ENCODE measurements at regions not wholly inside any gene's neighbourhood (a gene's known extent, or its start where the extent isn't known, plus 50 kb on each side); places are given as distances from the start of the nearest gene placed in this dataset.
"Not testable (repeated sequence)": the region's sequence is repeated elsewhere in the genome, so short reads cannot be mapped to it uniquely, and the experiment has no call there.

DNA sequence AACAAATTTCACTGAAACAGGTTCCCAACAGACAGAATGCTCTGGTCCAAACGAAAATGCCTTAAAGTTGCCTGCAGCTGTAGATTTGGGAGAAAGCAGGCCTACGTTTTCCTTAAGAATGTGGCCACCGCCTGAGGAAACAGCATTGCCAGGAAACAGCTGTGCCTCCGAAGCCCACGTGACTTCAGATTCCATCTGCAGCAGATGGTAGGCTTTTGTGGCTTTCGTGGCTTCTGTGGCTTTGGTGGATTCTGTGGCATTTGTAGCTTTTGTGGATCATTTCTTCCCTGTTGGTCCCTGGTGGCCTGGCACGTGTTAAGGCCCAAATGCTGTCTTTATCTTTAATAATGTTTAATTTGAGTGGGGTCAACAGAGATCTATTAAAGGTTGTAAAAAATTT lies 222.9 kb downstream of the TTLL2 start:
- no peak for DNase-seq

GRCh38 chr6:167548451-167548850 lies 223.6 kb downstream of the TTLL2 start:
- DNase-seq, result no peak

GRCh38 chr6:167549213-167549612 lies 224.3 kb downstream of the TTLL2 start:
- DNase-seq, result no peak

DNA sequence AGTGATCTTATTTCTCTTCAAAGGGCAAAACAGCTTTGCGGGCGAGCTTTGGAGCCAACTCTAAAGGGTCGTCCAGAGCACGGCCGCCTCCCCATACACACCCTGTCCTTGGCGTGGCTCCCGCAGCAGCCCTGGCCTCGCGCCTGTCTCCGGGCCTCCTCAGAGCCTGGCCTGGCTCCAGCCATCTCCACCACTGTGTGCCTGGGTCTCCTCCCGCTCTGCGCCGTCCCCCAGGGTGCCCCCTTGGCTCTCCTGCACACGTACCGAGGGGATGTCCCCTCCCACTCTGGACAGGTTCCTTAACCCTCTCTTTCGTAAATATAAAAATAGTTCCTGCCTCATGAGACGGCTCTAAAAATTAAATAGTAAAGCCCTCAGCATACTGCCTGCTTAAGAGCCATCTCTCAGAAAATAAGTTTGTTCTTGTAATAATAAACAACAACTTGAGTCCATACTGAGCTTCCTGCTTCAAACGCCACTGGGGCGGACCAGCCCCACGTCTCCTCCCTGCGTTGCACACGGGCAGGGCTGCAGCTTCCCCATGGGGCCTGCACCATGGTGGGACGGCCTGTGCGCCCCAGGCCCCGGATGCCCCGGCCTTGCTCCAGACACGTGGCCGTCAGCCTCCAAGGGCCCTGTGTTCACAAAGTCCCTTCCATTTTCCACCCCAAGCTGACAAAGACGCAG lies 226.2 kb downstream of the TTLL2 start:
- peak; percentile 45 for DNase-seq

GRCh38 chr6:167551628-167552257 lies 226.9 kb downstream of the TTLL2 start:
- no peak for DNase-seq

DNA sequence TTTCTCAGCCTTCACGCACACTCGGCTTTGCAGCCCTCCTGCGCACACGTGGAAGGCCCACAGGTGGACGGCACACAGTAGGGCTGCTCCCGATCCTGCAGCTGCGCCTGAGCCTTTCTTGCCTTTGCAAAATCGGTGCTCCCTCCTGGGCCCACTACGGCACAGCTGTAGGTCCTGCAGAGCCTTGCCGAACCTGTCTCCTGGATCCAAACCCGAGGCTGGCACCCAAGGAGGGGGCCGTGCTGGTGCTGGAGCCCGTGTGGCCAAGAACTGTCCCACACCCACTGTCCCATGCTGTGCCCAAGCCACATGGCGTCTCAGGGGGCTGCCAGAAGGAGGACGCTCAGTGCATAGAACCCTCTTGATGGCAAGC lies 227.4 kb downstream of the TTLL2 start:
- DNase-seq, result no peak

GRCh38 chr6:167552961-167553735 lies 228.3 kb downstream of the TTLL2 start:
- no peak for DNase-seq

DNA sequence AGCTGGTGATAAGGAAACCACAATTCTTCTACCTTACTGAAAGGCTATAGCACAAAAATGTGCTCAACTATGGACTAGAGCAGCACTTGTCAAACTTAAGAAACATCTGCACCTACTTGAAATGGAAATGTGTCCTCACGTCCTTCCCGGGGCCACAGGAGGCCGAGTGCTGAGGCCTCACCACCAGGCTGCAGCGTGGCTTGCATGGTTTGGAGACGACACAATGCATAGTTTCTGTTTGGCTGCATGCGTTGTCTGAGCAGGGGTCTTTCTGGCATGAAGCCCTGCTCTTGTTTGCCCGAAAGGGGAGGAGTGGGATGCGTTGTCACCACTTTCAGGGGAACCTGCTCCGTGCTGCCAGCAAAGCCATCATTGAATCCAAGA lies 228.8 kb downstream of the TTLL2 start:
- no peak for DNase-seq

DNA sequence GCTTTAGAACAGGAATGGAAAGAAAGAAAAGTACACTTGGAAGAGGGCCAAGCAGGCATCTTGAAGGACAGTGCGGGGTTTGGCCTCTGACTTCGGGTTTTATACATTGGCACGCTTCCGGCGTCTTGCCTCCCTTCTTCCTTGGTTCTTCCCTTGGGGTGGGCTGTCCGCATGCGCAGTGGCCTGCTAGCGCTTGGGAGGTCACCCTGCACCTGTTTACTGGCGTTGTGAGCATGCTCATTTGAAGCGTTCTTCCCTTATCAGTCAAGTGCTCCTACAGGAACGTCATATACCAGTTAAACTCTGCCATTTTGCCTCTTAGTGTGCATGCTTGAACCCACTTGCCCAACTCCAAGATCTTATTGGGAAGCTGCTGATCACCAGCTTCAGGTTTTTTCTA lies 230.0 kb downstream of the TTLL2 start:
- no peak for DNase-seq

- no peak for DNase-seq
Measured at GRCh38 chr6:167555836-167556235, 230.9 kb downstream of the TTLL2 start.

GRCh38 chr6:167557675-167558074 lies 232.8 kb downstream of the TTLL2 start:
- no peak for DNase-seq

DNA sequence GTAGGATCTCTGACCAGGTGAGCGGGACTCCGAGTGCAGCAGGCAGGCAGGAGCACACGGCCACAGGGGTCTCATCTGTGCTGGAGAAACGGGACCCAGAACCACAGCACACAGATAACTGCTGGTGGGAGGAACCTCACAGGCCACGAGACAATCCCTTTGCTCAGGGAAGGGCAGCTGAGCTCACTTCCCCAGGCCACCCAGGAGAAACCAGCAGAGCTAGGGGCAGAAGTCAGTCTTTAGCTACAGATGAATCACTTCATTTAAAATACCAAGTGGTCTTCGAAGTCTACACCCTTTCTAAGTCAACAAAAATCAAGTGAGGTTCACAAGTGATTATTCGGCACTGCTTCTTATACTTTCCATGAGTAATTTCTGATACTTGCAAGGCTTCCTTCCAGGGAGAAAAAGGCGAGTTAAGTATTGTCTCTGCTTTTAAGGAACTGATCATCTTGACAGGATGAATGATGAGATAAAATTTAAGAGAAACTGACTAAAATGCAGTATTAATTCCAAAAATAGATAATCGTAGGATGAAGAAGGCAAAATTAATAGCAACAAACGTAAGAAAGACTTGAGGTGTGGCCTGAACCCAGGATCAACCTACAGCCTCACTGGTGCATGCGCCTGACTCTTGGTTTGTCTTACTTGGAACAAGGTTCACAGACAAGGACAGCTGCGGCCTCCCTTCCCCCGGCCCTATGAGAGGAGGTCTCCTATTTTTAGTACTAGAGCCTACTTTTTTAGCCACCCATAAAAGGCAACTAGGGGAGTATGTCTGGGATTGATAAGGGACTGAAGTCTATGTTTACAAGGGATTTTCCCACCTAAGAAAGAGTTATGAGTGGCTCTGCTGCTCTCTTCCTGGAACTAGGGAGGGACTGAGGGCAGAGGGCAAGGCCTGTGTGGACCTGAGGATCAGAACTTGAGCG lies 233.6 kb downstream of the TTLL2 start:
- no peak for DNase-seq

GRCh38 chr6:167559675-167560479 lies 235.0 kb downstream of the TTLL2 start:
- no peak for DNase-seq

- DNase-seq, result no peak
Measured at GRCh38 chr6:167560673-167561569, 236.0 kb downstream of the TTLL2 start.

DNA sequence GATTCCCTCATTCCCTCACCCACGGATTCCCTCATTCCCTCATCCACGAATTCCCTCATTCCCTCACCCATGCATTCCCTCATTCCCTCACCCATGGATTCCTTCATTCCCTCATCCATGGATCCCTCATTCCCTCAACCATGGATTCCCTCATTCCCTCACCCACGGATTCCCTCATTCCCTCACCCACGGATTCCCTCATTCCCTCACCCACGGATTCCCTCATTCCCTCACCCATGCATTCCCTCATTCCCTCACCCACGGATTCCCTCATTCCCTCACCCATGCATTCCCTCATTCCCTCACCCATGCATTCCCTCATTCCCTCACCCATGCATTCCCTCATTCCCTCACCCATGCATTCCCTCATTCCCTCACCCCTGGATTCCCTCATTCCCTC lies 238.0 kb downstream of the TTLL2 start:
- not testable (repeated sequence) for DNase-seq

DNA sequence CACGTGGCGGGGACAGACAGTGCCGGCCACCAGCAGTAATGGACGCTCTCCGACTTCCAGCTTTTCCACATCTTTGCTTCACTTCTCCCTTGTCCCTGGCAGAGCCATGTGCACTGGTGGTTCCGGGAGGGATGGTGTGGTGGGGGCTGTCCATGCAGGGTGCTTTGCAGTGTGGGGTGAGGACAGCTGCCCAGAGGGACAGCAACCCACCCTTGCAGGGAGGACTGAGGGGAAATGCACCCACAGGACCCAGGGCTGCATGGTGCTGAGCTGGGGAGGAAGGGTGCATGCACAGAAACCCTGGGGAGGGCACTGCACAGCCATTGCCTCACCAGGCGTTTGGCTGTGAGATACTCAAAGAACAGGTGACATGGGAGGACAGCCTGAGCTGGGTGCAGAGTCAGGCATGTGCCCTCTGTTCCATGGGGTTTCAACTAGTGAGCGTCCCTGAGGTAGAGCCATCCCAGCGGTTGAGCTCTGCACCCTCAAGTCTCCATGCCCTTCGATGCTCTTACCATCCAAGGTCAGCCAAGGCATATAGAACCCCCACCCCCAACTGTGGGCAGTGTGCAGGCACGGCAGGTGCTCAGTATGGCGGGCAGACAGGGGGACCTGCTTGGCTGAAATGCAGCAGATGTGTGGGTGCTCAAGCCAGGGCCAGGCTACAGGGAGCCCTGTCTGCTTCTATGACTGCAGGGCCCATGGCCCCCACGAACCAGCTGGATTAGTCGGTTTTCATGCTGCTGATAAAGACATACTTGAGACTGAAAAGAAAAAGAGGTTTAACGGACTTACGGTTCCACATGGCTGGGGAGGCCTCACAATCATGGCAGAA lies 239.7 kb downstream of the TTLL2 start:
- no peak for DNase-seq

DNA sequence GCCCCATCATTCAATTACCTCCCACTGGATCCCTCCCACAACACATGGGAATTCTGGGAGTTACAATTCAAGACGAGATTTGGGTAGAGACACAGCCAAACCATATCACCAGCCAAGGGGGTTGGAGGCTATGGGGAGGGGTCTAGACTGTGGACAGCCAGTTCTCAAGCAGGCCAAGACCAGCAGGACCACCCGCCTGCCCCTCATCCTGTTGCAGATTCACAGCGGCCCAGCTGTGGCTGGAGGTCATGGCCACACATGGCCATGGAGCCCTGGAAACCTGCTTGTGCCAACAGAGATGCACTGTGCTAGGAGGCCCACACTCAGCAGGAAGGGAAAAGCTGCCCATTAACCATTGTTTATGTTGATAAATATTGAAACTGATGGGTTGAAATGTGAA lies 240.5 kb downstream of the TTLL2 start:
- no peak for DNase-seq

- no peak for DNase-seq
Measured at GRCh38 chr6:167565884-167566599, 241.2 kb downstream of the TTLL2 start.

GRCh38 chr6:167566711-167567141 lies 241.8 kb downstream of the TTLL2 start:
- DNase-seq, result no peak
